Astrocyte (in vitro differentiated cells and primary cell): ENCODE measurements at regions not wholly inside any gene's neighbourhood (a gene's known extent, or its start where the extent isn't known, plus 50 kb on each side); places are given as distances from the start of the nearest gene placed in this dataset.

ENCODE experiments used
- DNase-seq: peaks from one replicate; pipeline ENCODE4 v3.0.0-alpha.2; 2010; ENCODE audit warnings: low read depth
- FAIRE-seq: peaks from 2 replicates; lab custom pipeline; 2011; peaks lifted over from hg19 to GRCh38; lab: Jason Lieb, UNC
- H2AFZ ChIP-seq: 2 replicates; pipeline ENCODE4 v1.6.0; 2012; ENCODE audit warnings: low read depth, low read length, inconsistent platforms
- H3K27ac ChIP-seq: 2 replicates; pipeline ENCODE4 v1.5.1; 2011; ENCODE audit warnings: low read depth, low read length, inconsistent platforms
- H3K27me3 ChIP-seq: 2 replicates; pipeline ENCODE4 v1.6.0; 2011; ENCODE audit warnings: low read length, inconsistent platforms; ENCODE audit not compliant: insufficient read depth
- H3K36me3 ChIP-seq: 2 replicates; pipeline ENCODE4 v1.5.1; 2011; ENCODE audit warnings: low read length, inconsistent platforms; ENCODE audit not compliant: insufficient read depth
- H3K4me1 ChIP-seq: 2 replicates; pipeline ENCODE4 v1.5.1; 2011; ENCODE audit warnings: low read length, inconsistent platforms; ENCODE audit not compliant: insufficient read depth
- H3K4me2 ChIP-seq: 2 replicates; pipeline ENCODE4 v1.6.0; 2012; ENCODE audit warnings: low read length, inconsistent platforms
- H3K4me3 ChIP-seq: 2 replicates; pipeline ENCODE4 v1.5.1; 2011; ENCODE audit warnings: low read depth, mild to moderate bottlenecking, low read length, inconsistent platforms; ENCODE audit not compliant: insufficient read depth
- H3K79me2 ChIP-seq: 2 replicates; pipeline ENCODE4 v1.6.0; 2012; ENCODE audit warnings: mild to moderate bottlenecking, low read length, inconsistent platforms; ENCODE audit not compliant: insufficient read depth
- H3K9ac ChIP-seq: 2 replicates; pipeline ENCODE4 v1.6.0; 2012; ENCODE audit warnings: mild to moderate bottlenecking, low read length, inconsistent platforms
- H3K9me3 ChIP-seq: 2 replicates; pipeline ENCODE4 v1.5.1; 2012; ENCODE audit warnings: low read depth, mild to moderate bottlenecking, low read length, inconsistent platforms; ENCODE audit not compliant: insufficient read depth
- H4K20me1 ChIP-seq: 2 replicates; pipeline ENCODE4 v1.6.0; 2012; ENCODE audit warnings: low read length, inconsistent platforms; ENCODE audit not compliant: insufficient read depth
- H3K27ac Mint-ChIP-seq: one replicate; pipeline ENCODE4 v1.8.0; 2021; ENCODE audit warnings: mild to moderate bottlenecking, mixed read lengths; ENCODE audit not compliant: unreplicated experiment
- H3K27me3 Mint-ChIP-seq: one replicate; pipeline ENCODE4 v1.8.0; 2021; ENCODE audit warnings: low read depth, mixed read lengths; ENCODE audit not compliant: unreplicated experiment
- H3K36me3 Mint-ChIP-seq: one replicate; pipeline ENCODE4 v1.8.0; 2021; ENCODE audit warnings: low read depth, mixed read lengths; ENCODE audit not compliant: unreplicated experiment
- H3K4me1 Mint-ChIP-seq: one replicate; pipeline ENCODE4 v1.8.0; 2021; ENCODE audit warnings: low read depth, mixed read lengths; ENCODE audit not compliant: unreplicated experiment
- H3K4me3 Mint-ChIP-seq: one replicate; pipeline ENCODE4 v1.8.0; 2021; ENCODE audit warnings: mild to moderate bottlenecking, moderate library complexity, mixed read lengths; ENCODE audit not compliant: unreplicated experiment
- H3K9me3 Mint-ChIP-seq: one replicate; pipeline ENCODE4 v1.8.0; 2021; ENCODE audit warnings: mild to moderate bottlenecking, mixed read lengths; ENCODE audit not compliant: unreplicated experiment
- EZH2 ChIP-seq: IDR thresholded peaks from 2 replicates; pipeline ENCODE4 v1.6.1; 2012; ENCODE audit warnings: mild to moderate bottlenecking, low read length, inconsistent platforms; ENCODE audit not compliant: insufficient read depth
- TF ChIP-seq, protein P1 (sequence below): IDR thresholded peaks from 2 replicates; pipeline ENCODE4 v1.5.1; 2011; ENCODE audit warnings: low read depth, mild to moderate bottlenecking, inconsistent platforms, low read length, moderate library complexity; ENCODE audit not compliant: insufficient read depth

DNA sequence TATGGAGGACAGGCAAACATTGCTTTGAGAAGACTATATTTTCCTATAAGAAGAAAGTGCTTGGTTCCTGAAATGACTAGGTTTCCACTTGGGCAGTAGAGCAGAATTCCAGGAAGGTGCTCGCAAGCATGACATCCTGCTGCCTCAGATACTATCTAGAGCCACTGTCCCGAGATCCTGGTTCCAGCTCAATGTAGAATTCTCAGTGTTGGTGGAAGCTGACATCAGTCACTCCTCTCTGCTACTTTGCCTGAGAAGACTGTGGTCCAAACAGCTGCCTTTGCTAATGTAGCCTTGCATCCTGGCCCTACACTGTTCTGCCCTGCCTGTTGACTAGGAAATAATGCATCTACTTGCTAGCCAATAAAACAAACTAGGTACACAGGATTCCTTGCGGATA, 50.0 kb upstream of the ITGA6 start:
- H3K79me2 ChIP-seq, result no peaks in the 10 kb centered on the region
- no peaks in the 10 kb centered on the region for H3K27me3 ChIP-seq
- H4K20me1 ChIP-seq, result no peaks in the 10 kb centered on the region
- Mint-ChIP-seq H3K9me3 (peaks cover 6% of the 10 kb centered on the region), H3K27me3 (no peaks in the 10 kb centered on the region), H3K4me3 (no peak overlapping the region), H3K36me3 (no peaks in the 10 kb centered on the region), H3K4me1 (peaks cover 11% of the 10 kb centered on the region), H3K27ac (no peak overlapping the region)
- FAIRE-seq (no peak), DNase-seq (no peak)
- no peak overlapping the region for H3K9ac ChIP-seq
- H3K4me1 ChIP-seq, result peaks cover 4% of the 10 kb centered on the region
- H3K4me3 ChIP-seq, result no peak overlapping the region
- no peaks in the 10 kb centered on the region for H3K9me3 ChIP-seq
- H3K36me3 ChIP-seq, result no peaks in the 10 kb centered on the region
- no peak overlapping the region for H3K27ac ChIP-seq
- H3K4me2 ChIP-seq, result no peak overlapping the region
- no peak for TF ChIP-seq EZH2
- TF ChIP-seq, protein P1, sequence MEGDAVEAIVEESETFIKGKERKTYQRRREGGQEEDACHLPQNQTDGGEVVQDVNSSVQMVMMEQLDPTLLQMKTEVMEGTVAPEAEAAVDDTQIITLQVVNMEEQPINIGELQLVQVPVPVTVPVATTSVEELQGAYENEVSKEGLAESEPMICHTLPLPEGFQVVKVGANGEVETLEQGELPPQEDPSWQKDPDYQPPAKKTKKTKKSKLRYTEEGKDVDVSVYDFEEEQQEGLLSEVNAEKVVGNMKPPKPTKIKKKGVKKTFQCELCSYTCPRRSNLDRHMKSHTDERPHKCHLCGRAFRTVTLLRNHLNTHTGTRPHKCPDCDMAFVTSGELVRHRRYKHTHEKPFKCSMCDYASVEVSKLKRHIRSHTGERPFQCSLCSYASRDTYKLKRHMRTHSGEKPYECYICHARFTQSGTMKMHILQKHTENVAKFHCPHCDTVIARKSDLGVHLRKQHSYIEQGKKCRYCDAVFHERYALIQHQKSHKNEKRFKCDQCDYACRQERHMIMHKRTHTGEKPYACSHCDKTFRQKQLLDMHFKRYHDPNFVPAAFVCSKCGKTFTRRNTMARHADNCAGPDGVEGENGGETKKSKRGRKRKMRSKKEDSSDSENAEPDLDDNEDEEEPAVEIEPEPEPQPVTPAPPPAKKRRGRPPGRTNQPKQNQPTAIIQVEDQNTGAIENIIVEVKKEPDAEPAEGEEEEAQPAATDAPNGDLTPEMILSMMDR, result no peak
- no peak overlapping the region for H2AFZ ChIP-seq
